Ovary (tissue), 3 donors: ENCODE measurements at regions not wholly inside any gene's neighbourhood (a gene's known extent, or its start where the extent isn't known, plus 50 kb on each side); places are given as distances from the start of the nearest gene placed in this dataset.

Experiments
- POLR2A ChIP-seq: fragments of 450-650 bp; IDR thresholded peaks from one replicate; pipeline ENCODE4 v1.6.1; 2017; ENCODE audit warnings: antibody characterized with exemption, mild to moderate bottlenecking, moderate library complexity
- TF ChIP-seq, protein P1 (sequence below), 3 donors: fragments of 450-650 bp in 2 of 3; fragments of 200-600 bp in 1 of 3; IDR thresholded peaks; one replicate each; pipeline versions ENCODE4 v1.5.1 to v1.8.0; 2016 to 2022; ENCODE audit warnings: antibody characterized with exemption in 3 of 3, mild to moderate bottlenecking in 1 of 3
- donor health status: DM: no; HTN: no; CAD: no.

DNA sequence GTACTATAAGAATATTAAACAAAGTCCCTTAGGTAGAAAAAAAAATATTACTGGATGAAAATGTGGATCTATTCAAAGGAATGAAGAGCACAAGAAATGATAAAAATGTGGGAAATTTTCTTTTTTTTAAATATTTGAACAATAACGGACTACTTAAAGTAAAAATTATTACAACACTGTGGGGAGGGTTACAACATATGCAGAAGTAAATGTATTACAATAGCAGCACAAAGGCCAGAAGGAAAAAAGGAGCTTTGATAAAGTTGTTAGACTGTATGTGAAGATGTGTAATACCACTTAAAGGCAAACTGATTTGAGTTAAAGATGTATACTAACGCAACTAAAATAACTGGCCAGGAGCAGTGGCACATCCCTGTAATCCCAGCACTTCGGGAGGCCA, 427.1 kb downstream of the SHQ1 start:
- no peak for TF ChIP-seq POLR2A
- TF ChIP-seq, protein P1, sequence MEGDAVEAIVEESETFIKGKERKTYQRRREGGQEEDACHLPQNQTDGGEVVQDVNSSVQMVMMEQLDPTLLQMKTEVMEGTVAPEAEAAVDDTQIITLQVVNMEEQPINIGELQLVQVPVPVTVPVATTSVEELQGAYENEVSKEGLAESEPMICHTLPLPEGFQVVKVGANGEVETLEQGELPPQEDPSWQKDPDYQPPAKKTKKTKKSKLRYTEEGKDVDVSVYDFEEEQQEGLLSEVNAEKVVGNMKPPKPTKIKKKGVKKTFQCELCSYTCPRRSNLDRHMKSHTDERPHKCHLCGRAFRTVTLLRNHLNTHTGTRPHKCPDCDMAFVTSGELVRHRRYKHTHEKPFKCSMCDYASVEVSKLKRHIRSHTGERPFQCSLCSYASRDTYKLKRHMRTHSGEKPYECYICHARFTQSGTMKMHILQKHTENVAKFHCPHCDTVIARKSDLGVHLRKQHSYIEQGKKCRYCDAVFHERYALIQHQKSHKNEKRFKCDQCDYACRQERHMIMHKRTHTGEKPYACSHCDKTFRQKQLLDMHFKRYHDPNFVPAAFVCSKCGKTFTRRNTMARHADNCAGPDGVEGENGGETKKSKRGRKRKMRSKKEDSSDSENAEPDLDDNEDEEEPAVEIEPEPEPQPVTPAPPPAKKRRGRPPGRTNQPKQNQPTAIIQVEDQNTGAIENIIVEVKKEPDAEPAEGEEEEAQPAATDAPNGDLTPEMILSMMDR (IDR thresholded peaks at IDR 0.05), result no peak
